Thymus (tissue), 11 donors: ENCODE measurements at regions not wholly inside any gene's neighbourhood (a gene's known extent, or its start where the extent isn't known, plus 50 kb on each side); places are given as distances from the start of the nearest gene placed in this dataset.

Experiments used
- DNase-seq, 9 donors: peaks; one replicate each; pipeline ENCODE4 v3.0.0-alpha.2; 2013; ENCODE audit warnings: low spot score in 9 of 9, low read depth in 6 of 9, missing footprints in 1 of 9
- H3K27ac ChIP-seq, 2 donors: one replicate each; pipeline ENCODE4 v1.5.1; 2013; ENCODE audit warnings: control low read depth in 1 of 2, low read depth in 1 of 2, low read length in 1 of 2, mild to moderate bottlenecking in 1 of 2, moderate library complexity in 1 of 2
- H3K27me3 ChIP-seq, 2 donors: one replicate each; pipeline ENCODE4 v1.5.1; 2013; ENCODE audit warnings: low read length in 1 of 2; ENCODE audit not compliant: control insufficient read depth in 2 of 2, insufficient read depth in 1 of 2
- H3K36me3 ChIP-seq, 2 donors: one replicate each; pipeline ENCODE4 v1.5.1; 2013; ENCODE audit warnings: low read length in 1 of 2, mild to moderate bottlenecking in 1 of 2, moderate library complexity in 1 of 2; ENCODE audit not compliant: control insufficient read depth in 2 of 2, insufficient read depth in 2 of 2
- H3K4me1 ChIP-seq, 2 donors: one replicate each; pipeline ENCODE4 v1.5.1; 2013; ENCODE audit warnings: low read length in 2 of 2; ENCODE audit not compliant: control insufficient read depth in 2 of 2, insufficient read depth in 2 of 2
- H3K4me3 ChIP-seq, 2 donors: one replicate each; pipeline ENCODE4 v1.5.1; 2013; ENCODE audit warnings: low read length in 2 of 2, control low read depth in 1 of 2, mild to moderate bottlenecking in 1 of 2
- H3K9me3 ChIP-seq, 2 donors: one replicate each; pipeline ENCODE4 v1.5.1; 2013; ENCODE audit warnings: low read length in 1 of 2, mild to moderate bottlenecking in 1 of 2; ENCODE audit not compliant: control insufficient read depth in 2 of 2, insufficient read depth in 1 of 2
- WGBS: extraction: QIAGEN DNeasy Blood & Tissue Kit; methylation state at CpG from one replicate; pipeline ENCODE4 v1.1.7; 2013; 5-methylcytosine and 5-hydroxymethylcytosine counted together
- donor health status: healthy.

GRCh38 chr5:88364991-88365390 is 96.3 kb upstream of the TMEM161B start:
- no peaks in the 10 kb centered on the region for H3K4me1 ChIP-seq
- 76% methylated on average over 4 of the region's 4 CpGs for WGBS
- H3K9me3 ChIP-seq, result no peaks in the 10 kb centered on the region
- no peak for DNase-seq
- H3K36me3 ChIP-seq, result no peaks in the 10 kb centered on the region
- no peak overlapping the region for H3K27ac ChIP-seq
- no peaks in the 10 kb centered on the region for H3K27me3 ChIP-seq
- H3K4me3 ChIP-seq, result no peak overlapping the region

- Histone ChIP-seq H3K4me3 (no peak overlapping the region), H3K36me3 (no peaks in the 10 kb centered on the region), H3K9me3 (no peaks in the 10 kb centered on the region), H3K27me3 (no peaks in the 10 kb centered on the region), H3K4me1 (no peaks in the 10 kb centered on the region), H3K27ac (no peak overlapping the region)
- no peak for DNase-seq
- 69% methylated on average over 1 of the region's 1 CpG for WGBS
These were observed 86.9 kb upstream of the TMEM161B start for GRCh38 chr5:88355490-88356050.

- H3K27ac ChIP-seq, result no peak overlapping the region
- no peaks in the 10 kb centered on the region for H3K9me3 ChIP-seq
- no peak for DNase-seq
- no peak overlapping the region for H3K4me3 ChIP-seq
- no peaks in the 10 kb centered on the region for H3K4me1 ChIP-seq
- H3K36me3 ChIP-seq, result no peaks in the 10 kb centered on the region
- no peaks in the 10 kb centered on the region for H3K27me3 ChIP-seq
- 97% methylated on average over 4 of the region's 4 CpGs for WGBS
These were observed 57.2 kb upstream of the TMEM161B start for GRCh38 chr5:88325868-88326267.

GRCh38 chr5:88322785-88323184 is 54.1 kb upstream of the TMEM161B start:
- no peaks in the 10 kb centered on the region for H3K36me3 ChIP-seq
- WGBS, result 95% methylated on average over 3 of the region's 3 CpGs
- no peak overlapping the region for H3K4me3 ChIP-seq
- no peak for DNase-seq
- no peaks in the 10 kb centered on the region for H3K27me3 ChIP-seq
- H3K27ac ChIP-seq, result no peak overlapping the region
- H3K4me1 ChIP-seq, result no peaks in the 10 kb centered on the region
- no peaks in the 10 kb centered on the region for H3K9me3 ChIP-seq
